Right atrium auricular region (tissue), 2 donors: ENCODE measurements at regions not wholly inside any gene's neighbourhood (a gene's known extent, or its start where the extent isn't known, plus 50 kb on each side); places are given as distances from the start of the nearest gene placed in this dataset.

ENCODE experiments used
- DNase-seq: peaks from one replicate; pipeline ENCODE4 v3.0.0-alpha.2; 2019; ENCODE audit warnings: low spot score
- H3K27ac ChIP-seq, 2 donors: fragments of 200-600 bp; sonication (generic); 1 replicate in 1 of 2; 2 replicates in 1 of 2; pipeline ENCODE4 v1.5.1; 2016 to 2019
- H3K27me3 ChIP-seq, 2 donors: fragments of 200-600 bp; sonication (generic); one replicate each; pipeline versions ENCODE4 v1.5.1 to v1.6.0; 2017 to 2019
- H3K36me3 ChIP-seq: fragments of 200-600 bp; sonication (generic); one replicate; pipeline ENCODE4 v1.5.1; 2016
- H3K4me1 ChIP-seq, 2 donors: fragments of 200-600 bp; sonication (generic); one replicate each; pipeline versions ENCODE4 v1.5.1 to v1.6.0; 2017 to 2019
- H3K4me3 ChIP-seq, 2 donors: fragments of 200-600 bp; sonication (generic); 1 replicate in 1 of 2; 2 replicates in 1 of 2; pipeline ENCODE4 v1.5.1; 2017 to 2019; ENCODE audit warnings: mild to moderate bottlenecking in 1 of 2, moderate library complexity in 1 of 2
- H3K9me3 ChIP-seq, 2 donors: fragments of 200-600 bp; sonication (generic); one replicate each; pipeline ENCODE4 v1.5.1; 2019
- TF ChIP-seq, protein P1 (sequence below), 2 donors: fragments of 200-600 bp; sonication (generic); IDR thresholded peaks; one replicate each; pipeline ENCODE4 v1.5.1; 2019; ENCODE audit warnings: antibody characterized with exemption in 2 of 2

DNA sequence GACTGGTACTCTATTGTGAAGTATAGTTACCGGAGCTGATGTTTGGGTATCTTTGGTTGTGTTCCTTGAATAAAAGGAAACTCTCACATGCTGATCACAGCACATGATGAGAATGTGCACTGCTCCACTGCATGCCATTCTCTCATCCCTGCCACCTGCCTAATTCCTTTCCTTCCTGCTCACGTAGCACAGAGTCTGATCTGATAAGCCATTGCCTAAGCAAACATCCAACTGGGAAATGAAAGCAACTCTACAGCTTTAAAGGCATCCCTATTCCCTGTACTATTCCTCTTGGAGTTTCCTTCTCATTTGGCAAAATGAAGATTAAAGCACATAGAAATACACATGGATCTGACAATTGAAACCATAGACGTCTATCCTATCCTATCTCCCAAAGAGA is 359.8 kb downstream of the C3orf38 start:
- Histone ChIP-seq H3K27me3 (no peaks in the 10 kb centered on the region), H3K27ac (no peak overlapping the region), H3K4me1 (no peaks in the 10 kb centered on the region), H3K36me3 (no peaks in the 10 kb centered on the region), H3K9me3 (peaks cover 0 to 5% of the 10 kb centered on the region in 2 donors), H3K4me3 (no peak overlapping the region)
- TF ChIP-seq, protein P1, sequence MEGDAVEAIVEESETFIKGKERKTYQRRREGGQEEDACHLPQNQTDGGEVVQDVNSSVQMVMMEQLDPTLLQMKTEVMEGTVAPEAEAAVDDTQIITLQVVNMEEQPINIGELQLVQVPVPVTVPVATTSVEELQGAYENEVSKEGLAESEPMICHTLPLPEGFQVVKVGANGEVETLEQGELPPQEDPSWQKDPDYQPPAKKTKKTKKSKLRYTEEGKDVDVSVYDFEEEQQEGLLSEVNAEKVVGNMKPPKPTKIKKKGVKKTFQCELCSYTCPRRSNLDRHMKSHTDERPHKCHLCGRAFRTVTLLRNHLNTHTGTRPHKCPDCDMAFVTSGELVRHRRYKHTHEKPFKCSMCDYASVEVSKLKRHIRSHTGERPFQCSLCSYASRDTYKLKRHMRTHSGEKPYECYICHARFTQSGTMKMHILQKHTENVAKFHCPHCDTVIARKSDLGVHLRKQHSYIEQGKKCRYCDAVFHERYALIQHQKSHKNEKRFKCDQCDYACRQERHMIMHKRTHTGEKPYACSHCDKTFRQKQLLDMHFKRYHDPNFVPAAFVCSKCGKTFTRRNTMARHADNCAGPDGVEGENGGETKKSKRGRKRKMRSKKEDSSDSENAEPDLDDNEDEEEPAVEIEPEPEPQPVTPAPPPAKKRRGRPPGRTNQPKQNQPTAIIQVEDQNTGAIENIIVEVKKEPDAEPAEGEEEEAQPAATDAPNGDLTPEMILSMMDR (IDR thresholded peaks at IDR 0.05): no peak
- no peak for DNase-seq

DNA sequence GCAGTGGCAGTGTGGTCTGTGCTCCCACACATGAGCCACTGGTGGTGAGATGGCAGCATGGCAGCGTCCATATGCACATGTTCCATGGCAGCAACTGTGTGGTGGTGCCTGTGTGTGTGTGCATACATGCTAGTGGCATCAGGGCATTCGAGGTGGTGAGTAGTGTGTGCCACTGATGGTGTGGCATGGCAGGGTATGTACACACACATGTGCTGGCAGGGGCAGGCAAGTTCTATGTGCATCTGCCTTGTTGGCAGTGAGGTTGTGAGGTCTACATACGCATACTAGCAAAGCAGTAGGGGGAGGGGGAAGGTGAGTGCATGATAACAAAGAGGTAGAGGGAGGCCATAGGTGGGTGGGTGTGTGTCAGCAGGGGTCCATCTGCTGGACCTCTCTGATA is 378.7 kb downstream of the C3orf38 start:
- DNase-seq: no peak
- H3K4me1 ChIP-seq: no peaks in the 10 kb centered on the region
- TF ChIP-seq, protein P1 (IDR thresholded peaks at IDR 0.05): no peak
- no peaks in the 10 kb centered on the region for H3K27me3 ChIP-seq
- peaks cover 0 to 6% of the 10 kb centered on the region in 2 donors for H3K9me3 ChIP-seq
- H3K27ac ChIP-seq: no peak overlapping the region
- no peaks in the 10 kb centered on the region for H3K36me3 ChIP-seq
- H3K4me3 ChIP-seq: no peak overlapping the region

DNA sequence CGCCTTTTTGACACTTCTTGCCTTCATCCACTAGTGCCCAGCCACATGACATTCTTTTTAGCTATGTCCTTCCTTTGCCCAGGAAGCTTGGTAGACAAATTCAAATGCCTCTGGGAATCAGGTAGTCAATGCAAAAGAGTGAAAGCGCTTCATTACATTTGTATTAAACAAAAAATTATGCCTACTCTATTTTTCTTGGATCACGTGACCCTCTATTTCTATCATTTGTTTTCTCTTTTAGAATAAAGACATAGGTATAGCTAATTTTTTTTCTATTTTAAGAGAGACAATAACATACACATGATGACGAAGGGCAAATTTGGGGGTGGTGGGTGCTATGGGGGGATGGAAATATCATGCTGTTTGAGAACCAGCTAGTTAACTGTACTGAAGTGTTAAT is 384.8 kb downstream of the C3orf38 start:
- Histone ChIP-seq H3K36me3 (no peaks in the 10 kb centered on the region), H3K4me3 (no peak overlapping the region), H3K27ac (no peak overlapping the region), H3K9me3 (no peaks in the 10 kb centered on the region), H3K27me3 (no peaks in the 10 kb centered on the region), H3K4me1 (no peaks in the 10 kb centered on the region)
- DNase-seq: no peak
- TF ChIP-seq, protein P1 (IDR thresholded peaks at IDR 0.05): no peak

DNA sequence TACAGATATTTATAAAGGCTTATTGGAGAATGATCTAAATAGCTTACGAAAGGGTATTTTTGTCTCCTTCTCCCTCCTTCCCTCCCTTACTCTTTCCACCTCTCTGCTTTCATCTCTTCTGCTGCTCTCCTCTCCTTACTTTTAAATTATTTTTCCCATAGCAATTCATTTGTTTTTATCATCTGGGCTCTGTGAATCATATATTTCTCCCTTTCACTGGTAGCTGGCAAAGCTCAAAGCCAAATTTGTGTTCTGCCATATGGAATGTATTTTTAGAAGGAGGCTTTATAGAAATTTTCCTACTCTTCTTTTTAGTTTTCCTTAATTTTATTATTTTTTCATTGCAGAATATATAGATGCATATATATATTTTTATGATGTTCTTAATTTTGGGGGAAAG is 385.8 kb downstream of the C3orf38 start:
- TF ChIP-seq, protein P1 (IDR thresholded peaks at IDR 0.05): no peak
- H3K36me3 ChIP-seq: no peaks in the 10 kb centered on the region
- no peak overlapping the region for H3K4me3 ChIP-seq
- H3K9me3 ChIP-seq: no peaks in the 10 kb centered on the region
- H3K27ac ChIP-seq: no peak overlapping the region
- H3K27me3 ChIP-seq: no peaks in the 10 kb centered on the region
- H3K4me1 ChIP-seq: no peaks in the 10 kb centered on the region
- DNase-seq: no peak

DNA sequence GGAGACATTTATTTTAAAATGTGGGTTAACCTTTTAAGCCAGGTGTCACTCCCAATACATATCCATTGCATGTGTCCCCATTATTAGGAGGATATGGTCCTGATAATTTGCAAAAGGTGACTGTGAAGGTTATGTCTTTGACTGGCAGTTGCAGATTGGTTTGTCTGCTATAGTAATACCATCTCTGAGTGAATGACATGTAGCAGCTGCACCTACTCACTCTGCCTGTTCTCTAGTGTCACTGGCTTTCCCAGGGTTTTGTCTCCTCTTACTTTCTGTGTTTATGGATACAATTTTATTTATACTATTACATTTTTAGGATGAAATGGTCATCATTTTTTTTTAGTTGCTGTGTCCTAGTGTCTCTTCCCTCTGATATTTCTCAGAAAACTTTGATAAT is 393.2 kb downstream of the C3orf38 start:
- no peak overlapping the region for H3K27ac ChIP-seq
- no peaks in the 10 kb centered on the region for H3K36me3 ChIP-seq
- no peaks in the 10 kb centered on the region for H3K27me3 ChIP-seq
- no peaks in the 10 kb centered on the region for H3K9me3 ChIP-seq
- no peak overlapping the region for H3K4me3 ChIP-seq
- no peak for DNase-seq
- TF ChIP-seq, protein P1 (IDR thresholded peaks at IDR 0.05): no peak
- no peaks in the 10 kb centered on the region for H3K4me1 ChIP-seq

DNA sequence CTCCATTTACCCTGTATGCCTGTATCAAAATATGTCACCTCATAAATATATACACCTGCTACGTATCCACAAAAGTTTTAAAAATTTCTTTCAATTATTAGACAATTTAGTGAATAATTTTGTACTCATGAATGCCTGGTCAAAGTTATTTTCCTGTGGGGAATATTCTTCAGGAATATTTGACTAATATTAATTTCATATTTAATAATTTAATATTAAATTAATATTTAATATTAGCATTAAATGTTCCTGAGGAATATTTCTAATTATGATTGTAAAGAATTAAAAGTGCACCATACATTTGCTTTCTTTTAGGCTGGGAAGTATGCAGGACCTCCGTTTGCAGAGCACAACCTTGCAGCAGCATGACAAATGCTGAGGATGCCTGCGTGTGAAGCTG is 422.7 kb downstream of the C3orf38 start:
- DNase-seq: no peak
- H3K4me3 ChIP-seq: no peak overlapping the region
- TF ChIP-seq, protein P1 (IDR thresholded peaks at IDR 0.05): no peak
- no peak overlapping the region for H3K27ac ChIP-seq
- peaks cover 0 to 10% of the 10 kb centered on the region in 2 donors for H3K9me3 ChIP-seq
- no peaks in the 10 kb centered on the region for H3K4me1 ChIP-seq
- no peaks in the 10 kb centered on the region for H3K36me3 ChIP-seq
- H3K27me3 ChIP-seq: no peaks in the 10 kb centered on the region
